ENCODE measurements at regions not wholly inside any gene's neighbourhood (a gene's known extent, or its start where the extent isn't known, plus 50 kb on each side); places are given as distances from the start of the nearest gene placed in this dataset.

GRCh38 chr15:94858011-94858410 is 626.6 kb downstream of the MCTP2 start:
- TF ChIP-seq CTCF (IDR thresholded peaks at IDR 0.05; ENCODE audit: low read length) (no peak), EZH2 (IDR thresholded peaks at IDR 0.05; ENCODE audit: borderline replicate concordance, low read length) (no peak)
- Histone ChIP-seq H3K27ac (ENCODE audit: low read depth, low read length, poor library complexity, severe bottlenecking) (no peak overlapping the region), H2AFZ (ENCODE audit: low read length) (no peak overlapping the region), H3K79me2 (ENCODE audit: insufficient read depth, low read length) (no peaks in the 10 kb centered on the region), H3K4me2 (ENCODE audit: low read length) (no peak overlapping the region), H3K9me2 (ENCODE audit: low read depth, low read length) (no peaks in the 10 kb centered on the region), H3K9me3 (ENCODE audit: low read length) (no peaks in the 10 kb centered on the region), H3K9ac (ENCODE audit: low read length) (no peak overlapping the region), H3K4me3 (ENCODE audit: low read depth, low read length, poor library complexity, severe bottlenecking) (no peak overlapping the region), H3K36me3 (ENCODE audit: insufficient read depth, low read length) (no peaks in the 10 kb centered on the region), H3F3A (ENCODE audit: insufficient read depth, low read length) (no peaks in the 10 kb centered on the region), H4K20me1 (ENCODE audit: insufficient read depth, low read length) (no peaks in the 10 kb centered on the region), H3K4me1 (ENCODE audit: insufficient read depth, low read length, severe bottlenecking) (no peaks in the 10 kb centered on the region), H3K27me3 (ENCODE audit: insufficient read depth, low read length) (no peaks in the 10 kb centered on the region)

GRCh38 chr15:94858449-94858848 is 627.1 kb downstream of the MCTP2 start:
- Histone ChIP-seq H4K20me1 (ENCODE audit: insufficient read depth, low read length) (no peaks in the 10 kb centered on the region), H3K27me3 (ENCODE audit: insufficient read depth, low read length) (no peaks in the 10 kb centered on the region), H3K27ac (ENCODE audit: low read depth, low read length, poor library complexity, severe bottlenecking) (no peak overlapping the region), H3K79me2 (ENCODE audit: insufficient read depth, low read length) (no peaks in the 10 kb centered on the region), H3K36me3 (ENCODE audit: insufficient read depth, low read length) (no peaks in the 10 kb centered on the region), H3K9me3 (ENCODE audit: low read length) (no peaks in the 10 kb centered on the region), H3K9me2 (ENCODE audit: low read depth, low read length) (no peaks in the 10 kb centered on the region), H3K4me3 (ENCODE audit: low read depth, low read length, poor library complexity, severe bottlenecking) (no peak overlapping the region), H2AFZ (ENCODE audit: low read length) (no peak overlapping the region), H3K4me1 (ENCODE audit: insufficient read depth, low read length, severe bottlenecking) (no peaks in the 10 kb centered on the region), H3K9ac (ENCODE audit: low read length) (no peak overlapping the region), H3K4me2 (ENCODE audit: low read length) (no peak overlapping the region), H3F3A (ENCODE audit: insufficient read depth, low read length) (no peaks in the 10 kb centered on the region)
- TF ChIP-seq EZH2 (IDR thresholded peaks at IDR 0.05; ENCODE audit: borderline replicate concordance, low read length), result no peak
- TF ChIP-seq CTCF (IDR thresholded peaks at IDR 0.05; ENCODE audit: low read length), result no peak

- no peaks in the 10 kb centered on the region for H3K9me3 ChIP-seq (ENCODE audit: low read length)
- H3K27me3 ChIP-seq (ENCODE audit: insufficient read depth, low read length), result no peaks in the 10 kb centered on the region
- no peak for TF ChIP-seq CTCF (IDR thresholded peaks at IDR 0.05; ENCODE audit: low read length)
- no peak for TF ChIP-seq EZH2 (IDR thresholded peaks at IDR 0.05; ENCODE audit: borderline replicate concordance, low read length)
- no peak overlapping the region for H3K4me2 ChIP-seq (ENCODE audit: low read length)
- no peaks in the 10 kb centered on the region for H3F3A ChIP-seq (ENCODE audit: insufficient read depth, low read length)
- H3K79me2 ChIP-seq (ENCODE audit: insufficient read depth, low read length), result no peaks in the 10 kb centered on the region
- no peaks in the 10 kb centered on the region for H3K9me2 ChIP-seq (ENCODE audit: low read depth, low read length)
- H3K27ac ChIP-seq (ENCODE audit: low read depth, low read length, poor library complexity, severe bottlenecking), result no peak overlapping the region
- no peaks in the 10 kb centered on the region for H3K4me1 ChIP-seq (ENCODE audit: insufficient read depth, low read length, severe bottlenecking)
- no peaks in the 10 kb centered on the region for H4K20me1 ChIP-seq (ENCODE audit: insufficient read depth, low read length)
- H3K36me3 ChIP-seq (ENCODE audit: insufficient read depth, low read length), result no peaks in the 10 kb centered on the region
- no peak overlapping the region for H3K4me3 ChIP-seq (ENCODE audit: low read depth, low read length, poor library complexity, severe bottlenecking)
- no peak overlapping the region for H3K9ac ChIP-seq (ENCODE audit: low read length)
- H2AFZ ChIP-seq (ENCODE audit: low read length), result no peak overlapping the region
These were observed 627.6 kb downstream of the MCTP2 start for GRCh38 chr15:94858920-94859319.
